OCI-LY7 (cell line): ENCODE measurements at regions not wholly inside any gene's neighbourhood (a gene's known extent, or its start where the extent isn't known, plus 50 kb on each side); places are given as distances from the start of the nearest gene placed in this dataset.

ENCODE experiments used
- BruUV-seq: library from RNA; stranded (reverse); fragments of 400-500 nt; replicated peaks from 2 replicates; lab custom pipeline; 2021; lab: Mats Ljungman, UMichigan
- CTCF ChIA-PET: fragments of 300-600 bp; sonication (Branson Sonifier 250); formaldehyde crosslinking; loops from one replicate; lab custom pipeline; 2022; ENCODE audit warnings: antibody characterized with exemption; ENCODE audit not compliant: unreplicated experiment; lab: Charles Lee
- POLR2A ChIA-PET: fragments of 300-600 bp; sonication (Branson Sonifier 250); formaldehyde crosslinking; loops from one replicate; lab custom pipeline; 2022; ENCODE audit warnings: antibody characterized with exemption; lab: Charles Lee
- DNase-seq: peaks from one replicate; pipeline ENCODE4 v3.0.0-alpha.2; 2015; ENCODE audit warnings: low spot score
- H2AFZ ChIP-seq: fragments of 200-600 bp; sonication (generic), shearing (Covaris generic); 2 replicates; pipeline ENCODE4 v1.6.1; 2014; ENCODE audit warnings: mild to moderate bottlenecking, antibody characterized with exemption, low read length, moderate library complexity
- H3K27ac ChIP-seq: fragments of 200-600 bp; sonication (generic); 2 replicates; pipeline ENCODE4 v1.5.1; 2014; ENCODE audit warnings: mixed run types, low read depth, mild to moderate bottlenecking, moderate library complexity, low read length, inconsistent platforms; ENCODE audit not compliant: poor library complexity, severe bottlenecking
- H3K36me3 ChIP-seq: fragments of 200-600 bp; sonication (generic); 2 replicates; pipeline ENCODE4 v1.6.1; 2014; ENCODE audit warnings: mild to moderate bottlenecking, antibody characterized with exemption, low read length, moderate library complexity, mixed read lengths; ENCODE audit not compliant: insufficient read depth
- H3K4me1 ChIP-seq: fragments of 200-600 bp; sonication (generic); 2 replicates; pipeline ENCODE4 v1.5.1; 2014; ENCODE audit warnings: mild to moderate bottlenecking, low read length; ENCODE audit not compliant: insufficient read depth, poor library complexity, severe bottlenecking
- H3K4me2 ChIP-seq: fragments of 200-600 bp; sonication (generic); 2 replicates; pipeline ENCODE4 v1.6.1; 2014; ENCODE audit warnings: mild to moderate bottlenecking, low read length
- H3K4me3 ChIP-seq: fragments of 200-600 bp; sonication (generic); 2 replicates; pipeline ENCODE4 v1.5.1; 2014; ENCODE audit warnings: mild to moderate bottlenecking, low read depth, low read length; ENCODE audit not compliant: poor library complexity, severe bottlenecking
- H3K79me2 ChIP-seq: fragments of 200-600 bp; sonication (generic); 2 replicates; pipeline ENCODE4 v1.6.1; 2016; ENCODE audit warnings: low read depth, mild to moderate bottlenecking, low read length, moderate library complexity, mixed read lengths; ENCODE audit not compliant: insufficient read depth
- H3K9me2 ChIP-seq: fragments of 200-600 bp; sonication (generic); 2 replicates; pipeline ENCODE4 v1.6.1; 2016; ENCODE audit warnings: mild to moderate bottlenecking, low read length, mixed read lengths; ENCODE audit not compliant: insufficient read depth
- H3K9me3 ChIP-seq: fragments of 200-600 bp; sonication (generic); 2 replicates; pipeline ENCODE4 v1.6.1; 2014; ENCODE audit warnings: mild to moderate bottlenecking, mixed run types, low read length, mixed read lengths
- H4K20me1 ChIP-seq: fragments of 200-600 bp; sonication (generic); 2 replicates; pipeline ENCODE4 v1.6.1; 2014; ENCODE audit warnings: mild to moderate bottlenecking, antibody characterized with exemption, low read length, moderate library complexity, mixed read lengths; ENCODE audit not compliant: insufficient read depth
- EZH2phosphoT487 ChIP-seq: fragments of 200-600 bp; sonication (generic); IDR thresholded peaks from 2 replicates; pipeline ENCODE4 v1.6.1; 2018; ENCODE audit warnings: low read depth, borderline replicate concordance, mild to moderate bottlenecking, mixed run types, antibody characterized with exemption, low read length, moderate library complexity, mixed read lengths
- intact Hi-C: fragments of 100-400 bp; cut with micrococcal nuclease; formaldehyde crosslinking; loops from one replicate; pipeline ENCODE4 v1.10.0; 2022; ENCODE audit not compliant: unreplicated experiment
- TF ChIP-seq, protein P1 (sequence below): fragments of 200-600 bp; sonication (generic); conservative IDR thresholded peaks from 2 replicates; pipeline ENCODE4 v1.5.1; 2014; ENCODE audit warnings: mild to moderate bottlenecking, antibody characterized with exemption, low read length, moderate library complexity, mixed read lengths

DNA sequence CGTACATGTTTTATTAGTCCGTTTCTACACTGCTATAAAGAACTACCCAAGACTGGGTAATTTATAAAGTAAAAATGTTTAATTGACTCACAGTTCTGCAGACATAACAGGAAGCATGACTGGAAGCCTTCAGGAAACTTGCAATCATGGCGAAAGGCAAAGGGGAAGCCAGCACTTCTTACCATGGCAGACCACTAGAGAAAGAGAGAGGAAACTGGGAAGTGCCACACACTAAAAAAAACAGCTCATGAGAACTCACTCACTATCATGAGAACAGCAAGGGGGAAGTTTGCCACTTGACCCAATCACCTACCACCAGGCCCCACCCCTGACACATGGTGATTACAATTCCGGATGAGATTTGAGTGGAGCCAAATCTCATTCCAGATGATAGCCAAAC is 466.2 kb downstream of the IRS1 start:
- POLR2A ChIA-PET = interaction anchor here (0.7 kb wide), 1 partner anchor 104 kb away, joined by 4 read pairs; no protein-coding TSS in a partner anchor
- CTCF ChIA-PET = no interaction called here
- Histone ChIP-seq H3K27ac (no peak overlapping the region), H3K4me3 (no peak overlapping the region), H4K20me1 (no peaks in the 10 kb centered on the region), H2AFZ (no peak overlapping the region), H3K9me2 (no peaks in the 10 kb centered on the region), H3K4me2 (no peak overlapping the region), H3K4me1 (no peaks in the 10 kb centered on the region), H3K9me3 (no peaks in the 10 kb centered on the region), H3K79me2 (no peaks in the 10 kb centered on the region), H3K36me3 (no peaks in the 10 kb centered on the region)
- intact Hi-C loops = no loop called here
- DNase-seq = no peak
- TF ChIP-seq EZH2phosphoT487 = no peak
- no TSS peak for BruUV-seq

DNA sequence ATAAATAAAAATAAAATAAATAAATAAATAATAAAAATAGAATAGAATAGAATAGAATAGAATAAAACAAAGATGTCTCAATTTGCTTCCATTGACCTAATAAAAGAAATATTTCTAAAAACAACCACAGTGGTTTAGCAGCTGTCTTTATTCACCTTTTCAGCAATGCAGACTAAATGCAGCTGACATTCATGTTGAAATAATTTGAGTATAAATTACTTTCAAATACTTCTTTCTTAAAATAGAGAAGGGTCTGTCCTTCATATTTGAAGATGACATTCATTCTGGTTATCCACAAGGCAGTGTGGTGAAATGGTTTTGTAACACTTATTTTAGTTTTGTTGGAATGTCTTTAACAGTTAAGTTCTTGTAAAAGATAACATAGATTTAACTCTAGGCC is 469.4 kb downstream of the IRS1 start:
- Histone ChIP-seq H3K79me2 (no peaks in the 10 kb centered on the region), H3K4me2 (no peak overlapping the region), H4K20me1 (no peaks in the 10 kb centered on the region), H3K4me3 (no peak overlapping the region), H3K27ac (no peak overlapping the region), H3K9me3 (no peaks in the 10 kb centered on the region), H3K36me3 (no peaks in the 10 kb centered on the region), H2AFZ (no peak overlapping the region), H3K4me1 (no peaks in the 10 kb centered on the region), H3K9me2 (no peaks in the 10 kb centered on the region)
- no TSS peak for BruUV-seq
- POLR2A ChIA-PET = no interaction called here
- CTCF ChIA-PET = no interaction called here
- TF ChIP-seq, protein P1, sequence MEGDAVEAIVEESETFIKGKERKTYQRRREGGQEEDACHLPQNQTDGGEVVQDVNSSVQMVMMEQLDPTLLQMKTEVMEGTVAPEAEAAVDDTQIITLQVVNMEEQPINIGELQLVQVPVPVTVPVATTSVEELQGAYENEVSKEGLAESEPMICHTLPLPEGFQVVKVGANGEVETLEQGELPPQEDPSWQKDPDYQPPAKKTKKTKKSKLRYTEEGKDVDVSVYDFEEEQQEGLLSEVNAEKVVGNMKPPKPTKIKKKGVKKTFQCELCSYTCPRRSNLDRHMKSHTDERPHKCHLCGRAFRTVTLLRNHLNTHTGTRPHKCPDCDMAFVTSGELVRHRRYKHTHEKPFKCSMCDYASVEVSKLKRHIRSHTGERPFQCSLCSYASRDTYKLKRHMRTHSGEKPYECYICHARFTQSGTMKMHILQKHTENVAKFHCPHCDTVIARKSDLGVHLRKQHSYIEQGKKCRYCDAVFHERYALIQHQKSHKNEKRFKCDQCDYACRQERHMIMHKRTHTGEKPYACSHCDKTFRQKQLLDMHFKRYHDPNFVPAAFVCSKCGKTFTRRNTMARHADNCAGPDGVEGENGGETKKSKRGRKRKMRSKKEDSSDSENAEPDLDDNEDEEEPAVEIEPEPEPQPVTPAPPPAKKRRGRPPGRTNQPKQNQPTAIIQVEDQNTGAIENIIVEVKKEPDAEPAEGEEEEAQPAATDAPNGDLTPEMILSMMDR = no peak
- TF ChIP-seq EZH2phosphoT487 = no peak
- DNase-seq = no peak
- intact Hi-C loops = no loop called here

DNA sequence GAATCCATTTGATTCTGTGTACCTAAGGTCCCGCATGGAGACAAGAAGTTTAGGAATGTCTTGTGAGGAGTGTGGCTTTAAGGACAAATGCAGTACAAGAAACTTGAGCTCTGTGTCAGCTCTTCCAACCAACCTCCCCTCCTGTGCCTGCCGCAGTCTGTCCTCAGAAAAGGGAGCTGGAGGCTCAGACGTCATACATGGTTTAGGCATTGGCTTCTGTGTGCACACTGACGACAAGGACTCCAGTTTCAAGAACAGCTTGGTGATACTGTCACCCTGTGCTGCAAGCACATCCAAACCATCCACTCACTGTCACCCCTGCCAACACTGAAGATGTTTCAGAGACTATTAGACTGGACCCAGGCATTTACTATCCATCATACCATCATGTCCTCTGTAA is 470.4 kb downstream of the IRS1 start:
- ChIA-PET CTCF (no interaction called here), POLR2A (no interaction called here)
- H3K36me3 ChIP-seq = no peaks in the 10 kb centered on the region
- TF ChIP-seq, protein P1 = no peak
- TF ChIP-seq EZH2phosphoT487 = no peak
- intact Hi-C loops = loop anchor here (10.0 kb wide), 1 partner anchor 444 kb away; no protein-coding TSS in a partner anchor
- no peaks in the 10 kb centered on the region for H3K79me2 ChIP-seq
- no peaks in the 10 kb centered on the region for H4K20me1 ChIP-seq
- H3K4me2 ChIP-seq = no peak overlapping the region
- no peaks in the 10 kb centered on the region for H3K9me2 ChIP-seq
- no peaks in the 10 kb centered on the region for H3K4me1 ChIP-seq
- BruUV-seq = no TSS peak
- no peak overlapping the region for H3K27ac ChIP-seq
- H2AFZ ChIP-seq = no peak overlapping the region
- no peaks in the 10 kb centered on the region for H3K9me3 ChIP-seq
- H3K4me3 ChIP-seq = no peak overlapping the region
- DNase-seq = no peak
